NCI-H748 (cell line): ENCODE measurements at regions not wholly inside any gene's neighbourhood (a gene's known extent, or its start where the extent isn't known, plus 50 kb on each side); places are given as distances from the start of the nearest gene placed in this dataset.

Source experiments
- DNase-seq: peaks from one replicate; lab custom pipeline; 2025; ENCODE audit not compliant: unreplicated experiment; lab: John Stamatoyannopoulos, UW

DNA sequence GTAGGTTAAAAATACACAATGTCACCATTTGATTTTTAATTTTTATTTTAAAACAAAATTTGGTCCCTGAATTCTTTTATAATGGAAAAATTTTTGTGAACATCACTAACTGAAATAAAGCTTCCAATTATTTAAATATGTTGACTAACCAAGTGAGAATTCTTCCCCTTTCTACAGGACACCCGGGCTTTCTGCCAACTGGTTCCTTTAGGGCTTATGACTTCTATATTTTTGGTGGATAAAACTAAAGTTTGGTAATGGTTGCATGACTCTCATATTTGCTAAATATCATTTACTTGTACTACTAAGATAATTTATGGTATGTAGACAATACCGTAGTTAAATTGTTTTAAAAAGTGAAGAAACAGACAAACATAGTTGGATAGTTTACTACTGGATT, 291.0 kb upstream of the DOK6 start:
- DNase-seq, result no peak

DNA sequence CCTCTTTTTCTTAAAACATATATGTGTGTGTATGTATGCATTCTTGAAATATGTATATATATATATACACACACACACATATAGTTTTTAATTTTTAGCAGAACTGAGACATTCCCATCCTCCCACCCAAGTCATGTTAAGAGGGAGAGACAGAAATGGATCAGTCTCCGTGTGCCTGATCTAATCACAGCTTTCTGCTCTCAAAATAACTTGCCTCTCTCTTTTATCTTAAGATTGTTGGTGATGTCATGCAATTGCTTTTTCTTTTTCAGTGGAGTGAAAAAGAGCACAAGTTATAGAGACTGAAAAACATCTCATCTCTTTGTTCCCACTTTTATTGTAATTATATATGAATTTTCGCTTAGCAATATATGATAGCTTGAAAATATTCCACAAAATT, 279.9 kb upstream of the DOK6 start:
- DNase-seq, result no peak

DNA sequence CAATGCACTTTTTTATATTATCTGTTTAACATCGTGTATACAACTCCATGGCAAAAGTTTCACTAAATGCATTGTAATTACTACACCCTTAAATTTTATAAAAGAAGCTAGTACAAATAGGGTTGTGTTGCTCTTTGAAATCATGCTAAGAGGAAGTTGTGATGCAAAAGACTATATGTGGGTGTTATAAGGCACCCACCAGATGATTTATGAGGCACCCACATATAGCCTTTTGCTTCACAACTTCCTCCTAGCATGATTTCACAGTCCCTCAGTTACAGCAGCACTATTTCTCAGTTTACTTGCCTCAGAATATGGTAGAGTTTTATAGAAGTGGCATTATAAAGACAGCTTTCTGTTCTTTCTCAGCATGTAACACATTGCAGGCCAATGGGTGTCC, 277.3 kb upstream of the DOK6 start:
- DNase-seq, result no peak

DNA sequence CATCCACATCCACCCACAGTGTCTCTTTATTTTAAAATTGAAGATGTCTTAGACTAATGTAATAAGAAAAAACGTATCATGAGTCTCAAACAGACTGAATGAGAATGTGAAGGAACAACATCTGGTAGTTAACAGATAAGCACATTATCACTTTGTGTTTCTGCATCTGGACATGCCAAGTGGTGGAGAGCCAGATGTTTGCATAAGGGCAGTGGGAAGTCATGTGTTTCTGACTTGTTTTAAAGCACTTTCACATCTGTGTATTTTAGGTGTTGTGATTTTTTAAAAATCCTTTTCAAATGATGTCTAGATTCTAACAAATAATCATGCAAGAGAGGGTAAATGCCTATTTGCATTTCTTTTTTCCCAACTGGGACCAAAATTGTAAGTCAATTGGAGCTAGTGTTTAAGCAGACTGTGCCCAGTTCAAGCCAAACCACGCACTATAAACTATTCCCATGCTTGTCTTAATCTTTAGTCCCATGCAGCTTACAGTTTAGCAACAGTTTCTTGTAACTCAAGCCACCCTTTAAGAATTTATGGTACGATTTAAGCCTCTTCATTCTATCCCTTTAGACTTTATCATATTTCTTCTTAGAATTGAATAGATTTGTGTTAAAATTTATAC, 272.7 kb upstream of the DOK6 start:
- no peak for DNase-seq

DNA sequence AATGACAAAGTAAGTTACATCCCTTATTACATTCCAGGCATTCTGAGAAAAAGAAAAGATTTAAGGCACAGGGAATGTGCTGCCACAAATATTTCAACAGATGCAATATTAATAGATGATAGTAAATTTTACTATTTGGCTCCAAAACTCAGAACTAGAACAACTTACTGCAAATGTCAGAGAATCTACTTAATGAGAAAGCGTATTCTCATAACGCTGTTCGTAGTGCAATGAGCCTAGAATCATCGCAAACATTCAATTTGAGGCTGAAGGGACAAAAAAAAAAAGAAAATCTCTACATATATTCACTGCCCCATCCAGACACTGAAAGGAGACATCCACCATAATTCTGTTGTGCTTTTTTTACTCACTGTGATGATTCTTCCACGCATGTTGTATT, 272.1 kb upstream of the DOK6 start:
- DNase-seq, result no peak

DNA sequence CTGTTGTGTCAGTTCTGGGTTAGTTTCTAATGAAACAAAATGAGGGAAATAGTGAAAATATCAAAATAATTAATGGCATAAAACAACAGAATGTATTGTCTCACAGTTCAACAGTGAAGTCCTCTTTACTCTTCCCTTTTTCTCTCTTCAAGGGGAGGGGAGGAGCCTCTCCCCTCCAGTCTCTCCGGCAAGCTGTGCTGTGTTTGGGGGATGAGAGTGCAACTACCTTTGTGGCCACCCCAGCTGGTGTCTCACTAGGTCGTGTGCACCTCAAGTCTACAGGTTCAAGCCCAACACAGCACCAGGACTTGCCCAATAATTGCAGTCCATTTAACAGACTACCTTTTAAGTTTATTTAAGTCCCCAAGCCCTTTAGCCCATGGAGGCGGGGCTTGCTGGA, 271.7 kb upstream of the DOK6 start:
- DNase-seq, result no peak

DNA sequence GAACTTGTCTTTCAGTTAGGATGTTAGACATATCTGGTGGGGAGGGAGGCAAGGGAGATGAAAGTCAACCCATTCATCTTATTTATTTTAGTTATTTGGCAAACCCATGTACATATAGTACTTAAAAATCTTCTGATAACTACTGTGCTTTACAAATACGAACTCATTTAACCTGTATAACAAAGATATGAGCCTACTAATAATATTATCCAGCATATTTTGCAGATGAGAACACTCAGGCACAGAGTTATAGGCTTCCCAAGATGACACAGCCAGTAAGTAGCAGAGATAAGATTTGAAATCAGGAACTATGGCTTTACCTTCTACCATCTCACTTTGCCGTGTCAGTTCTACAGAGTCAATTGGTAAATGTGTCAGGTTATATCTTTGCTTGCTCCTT, 262.6 kb upstream of the DOK6 start:
- no peak for DNase-seq

DNA sequence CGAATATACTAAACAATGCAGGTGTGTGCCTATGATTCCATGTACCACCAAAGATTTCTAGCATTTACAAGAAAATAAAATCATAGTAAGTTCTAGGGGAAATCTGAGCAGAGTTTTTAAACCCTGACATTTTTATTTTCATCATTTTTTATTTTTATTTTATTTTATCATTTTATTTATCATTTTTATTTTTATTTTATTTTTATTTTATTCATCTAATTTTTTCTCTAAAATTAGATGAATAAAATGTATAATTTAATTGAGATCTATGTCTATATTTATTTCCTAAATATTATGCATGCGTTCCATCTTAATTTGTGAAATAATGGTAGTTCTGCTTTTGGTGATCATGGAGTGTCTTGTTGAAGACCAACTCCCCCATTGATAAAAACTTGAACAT, 257.6 kb upstream of the DOK6 start:
- DNase-seq, result no peak

DNA sequence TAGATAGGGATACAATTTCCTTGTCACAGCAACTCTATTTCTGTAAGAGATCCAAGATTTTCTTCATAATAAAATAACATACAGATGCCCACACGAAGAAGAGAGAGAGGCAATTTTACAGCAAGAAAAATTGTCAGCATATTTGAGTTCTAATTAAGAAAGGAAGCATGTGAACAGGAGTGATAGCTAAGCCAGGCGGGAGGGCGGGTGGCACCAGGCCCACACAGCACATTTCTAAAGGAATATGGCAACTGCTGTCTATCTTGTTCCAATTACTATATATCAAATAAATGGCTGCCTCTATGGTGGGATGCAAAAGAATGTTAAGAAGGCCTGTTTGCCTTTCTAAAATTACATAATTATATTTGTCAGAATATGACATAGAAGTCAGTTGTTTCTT, 248.3 kb upstream of the DOK6 start:
- no peak for DNase-seq

DNA sequence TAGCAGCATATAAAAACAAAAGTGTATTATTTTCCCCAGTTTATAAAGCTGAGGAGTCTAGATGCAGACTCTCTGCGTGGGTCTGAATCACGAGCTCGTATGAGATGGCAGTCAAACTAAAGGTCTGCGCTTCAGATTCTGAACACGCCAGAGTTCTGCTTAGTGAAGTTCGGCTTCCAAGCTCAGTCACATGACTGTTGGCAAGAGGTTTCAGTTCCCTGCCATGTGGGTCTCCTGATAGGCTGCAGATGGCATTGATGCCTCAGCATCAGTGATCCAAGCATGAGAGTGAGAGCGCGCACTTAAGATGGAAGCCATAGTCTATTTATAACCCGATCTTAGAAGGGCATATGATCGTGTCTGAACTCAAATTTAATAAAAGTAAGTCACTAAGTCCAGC, 242.8 kb upstream of the DOK6 start:
- DNase-seq, result no peak

DNA sequence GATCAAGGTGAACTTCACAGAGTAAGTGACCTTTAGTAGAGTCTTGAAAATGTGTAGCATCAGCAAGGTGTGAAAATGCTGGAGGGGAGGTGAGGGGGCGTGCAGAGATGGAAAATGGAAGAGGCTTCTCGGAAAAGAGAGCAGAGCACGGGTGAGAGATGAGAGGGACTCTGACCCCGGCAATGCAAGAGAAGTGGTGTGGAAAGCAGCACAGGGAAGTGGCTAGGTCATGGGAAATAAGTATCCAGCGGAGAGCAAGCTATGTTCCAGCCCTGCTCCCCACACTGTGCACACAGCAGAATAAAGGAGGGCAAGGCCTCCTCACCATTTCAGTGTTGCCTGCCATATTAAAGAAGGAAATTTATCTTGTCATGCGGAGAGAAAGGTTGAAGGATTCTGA, 241.7 kb upstream of the DOK6 start:
- no peak for DNase-seq

DNA sequence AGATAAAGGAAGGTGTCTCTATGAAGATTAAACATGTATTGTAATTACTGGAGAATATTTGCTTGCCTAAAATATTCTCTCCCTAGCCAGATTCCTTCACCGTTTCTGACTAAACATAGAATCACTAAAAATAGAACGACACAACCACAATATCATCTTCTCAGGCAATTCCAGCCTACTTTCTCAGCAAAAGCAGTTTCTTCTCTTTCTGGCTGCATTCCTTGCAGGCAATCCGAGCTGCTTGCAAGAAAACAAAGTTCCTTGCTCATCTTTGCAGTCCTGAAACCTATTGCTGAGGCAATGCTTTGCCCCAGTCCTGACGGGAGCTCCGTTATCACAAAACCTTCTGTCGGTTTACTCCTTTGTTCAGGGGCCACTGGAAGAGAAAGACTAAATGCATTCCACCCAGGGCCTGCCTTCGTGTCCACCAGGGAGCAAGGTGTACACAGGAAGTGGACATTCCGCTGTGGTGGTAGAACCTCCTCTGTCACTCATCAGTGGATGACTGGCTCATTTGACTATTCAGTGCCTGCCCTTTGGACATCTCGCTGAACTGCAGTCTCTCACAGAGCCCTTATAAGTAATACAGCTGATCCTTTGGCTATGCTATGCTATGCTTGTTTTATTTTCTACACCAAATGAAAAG, 239.2 kb upstream of the DOK6 start:
- DNase-seq, result no peak

DNA sequence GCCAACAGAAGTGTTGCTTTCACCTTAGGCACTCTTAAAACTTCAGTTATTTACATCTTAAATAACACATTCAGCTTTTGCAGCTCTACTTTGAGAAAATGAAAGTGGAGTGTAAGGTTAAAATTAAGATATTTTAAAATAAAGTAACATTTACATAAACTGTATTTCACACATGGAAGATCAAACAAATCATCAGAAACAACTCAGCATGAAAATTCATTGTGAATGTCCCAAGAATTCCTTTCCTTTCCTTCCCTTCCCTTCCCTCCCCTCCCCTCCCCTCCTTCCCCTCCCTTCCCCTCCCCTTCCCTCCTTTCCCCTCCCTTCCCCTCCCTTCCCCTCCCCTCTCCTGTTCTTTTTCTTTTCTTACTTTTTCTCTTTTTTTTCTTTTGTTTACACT, 238.0 kb upstream of the DOK6 start:
- no peak for DNase-seq

DNA sequence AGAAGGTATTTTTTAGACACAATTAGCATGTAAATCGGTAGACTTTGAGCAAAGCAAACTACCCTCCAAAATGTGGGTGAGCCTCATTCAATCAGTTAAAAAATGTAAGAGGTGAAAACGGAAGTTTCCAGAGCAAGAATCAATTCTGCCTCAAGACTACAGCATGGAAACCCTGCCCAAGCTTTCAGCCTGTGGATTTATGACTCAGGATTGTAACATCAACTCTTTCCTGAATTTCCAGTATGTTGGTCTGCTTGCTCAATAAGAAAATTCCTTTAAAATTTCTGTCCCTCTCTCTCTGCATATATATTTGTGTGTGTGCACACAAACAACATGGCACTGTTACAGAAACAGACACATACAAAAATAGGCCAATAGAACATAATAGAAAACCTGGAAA, 228.6 kb upstream of the DOK6 start:
- DNase-seq, result no peak

DNA sequence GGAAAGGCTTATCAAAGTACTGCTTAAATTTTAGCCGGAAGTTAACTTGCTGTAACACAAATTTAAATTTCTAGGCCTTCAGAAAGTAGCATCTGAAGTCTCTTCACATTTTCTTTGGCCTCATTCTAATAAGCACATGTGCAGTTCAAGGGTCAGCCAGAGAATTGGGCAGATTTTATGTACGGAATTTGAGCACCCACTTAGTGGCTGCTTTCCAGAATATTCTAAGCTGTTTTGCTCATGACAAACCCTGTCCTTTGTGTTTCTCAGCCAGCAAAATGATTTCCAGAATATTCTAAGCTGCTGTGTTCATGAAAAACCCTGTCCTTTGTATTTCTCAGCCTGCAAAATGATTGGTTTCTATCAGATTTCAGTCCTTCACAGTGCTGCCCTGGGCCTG, 225.0 kb upstream of the DOK6 start:
- no peak for DNase-seq

DNA sequence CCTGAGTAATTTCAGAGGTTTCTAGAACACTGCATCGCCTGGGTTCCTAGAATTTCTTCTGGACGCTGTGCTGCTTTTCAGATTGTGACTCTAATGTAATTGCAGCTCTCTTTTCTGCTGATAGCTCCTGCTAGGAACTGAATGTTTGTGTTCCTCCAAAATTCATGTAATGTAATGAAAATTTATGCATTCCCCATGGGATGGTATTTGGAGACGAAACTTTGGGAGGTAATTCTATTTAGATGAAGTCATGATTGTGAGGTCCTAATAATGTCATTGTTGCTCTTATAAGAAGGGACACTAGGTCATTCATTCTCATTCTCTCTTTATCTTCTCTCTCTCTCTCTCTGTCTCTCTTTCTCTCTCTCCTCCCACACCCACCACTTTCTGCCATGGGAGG, 223.9 kb upstream of the DOK6 start:
- no peak for DNase-seq

DNA sequence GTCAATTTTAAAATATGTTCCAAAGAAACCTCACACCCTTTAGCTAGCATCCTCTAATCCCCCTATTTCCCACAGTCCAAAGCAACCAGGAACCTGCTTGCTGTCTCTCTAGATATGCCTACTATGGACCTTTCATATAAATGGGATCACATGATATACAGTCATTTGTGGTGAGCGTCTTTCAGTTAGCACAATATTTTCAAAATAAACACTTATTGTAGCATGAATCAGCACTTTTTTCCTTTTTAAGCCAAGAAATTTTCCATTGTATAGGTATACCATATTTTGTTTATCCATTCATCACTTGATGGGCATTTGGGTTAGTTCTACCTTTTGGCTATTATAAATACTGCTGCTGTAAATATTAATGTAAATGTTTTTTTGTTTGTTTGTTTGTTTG, 223.0 kb upstream of the DOK6 start:
- DNase-seq, result no peak

DNA sequence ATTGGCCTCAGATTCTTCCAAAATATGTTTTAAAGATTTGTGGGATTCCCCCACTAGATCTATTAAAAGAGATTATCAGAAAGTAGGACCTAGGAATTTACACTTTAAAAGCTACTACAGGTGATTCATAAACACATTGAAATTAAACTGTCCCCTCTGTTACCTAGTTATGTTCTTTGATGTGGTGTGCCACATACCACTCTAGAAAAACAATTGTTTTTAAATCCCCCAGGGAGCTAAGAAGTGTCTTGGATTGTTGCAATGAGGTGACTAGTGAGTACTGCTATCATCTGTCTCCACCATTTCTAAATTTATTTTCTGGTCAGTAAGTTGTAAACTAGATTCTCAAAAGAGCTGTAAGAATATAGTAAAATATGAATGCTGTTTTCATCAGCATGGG, 214.5 kb upstream of the DOK6 start:
- no peak for DNase-seq

DNA sequence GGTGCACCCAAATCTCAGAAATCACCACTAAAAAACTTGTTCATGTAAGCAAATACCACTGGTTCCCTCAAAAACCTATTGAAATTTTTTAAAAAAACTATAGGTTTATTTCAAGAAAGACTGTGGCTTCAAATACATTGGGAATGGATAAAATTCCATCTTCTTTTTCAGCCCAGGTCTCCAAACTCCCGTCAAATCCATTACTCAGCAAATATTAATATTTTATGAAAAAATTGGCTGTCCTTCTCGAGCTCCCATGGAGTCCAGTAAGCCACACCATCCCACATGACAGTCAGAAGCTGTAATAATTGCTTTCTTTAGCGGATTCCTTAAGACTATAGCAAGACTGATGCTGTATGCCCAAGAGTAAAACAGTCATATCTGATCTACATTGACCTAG, 204.4 kb upstream of the DOK6 start:
- no peak for DNase-seq

DNA sequence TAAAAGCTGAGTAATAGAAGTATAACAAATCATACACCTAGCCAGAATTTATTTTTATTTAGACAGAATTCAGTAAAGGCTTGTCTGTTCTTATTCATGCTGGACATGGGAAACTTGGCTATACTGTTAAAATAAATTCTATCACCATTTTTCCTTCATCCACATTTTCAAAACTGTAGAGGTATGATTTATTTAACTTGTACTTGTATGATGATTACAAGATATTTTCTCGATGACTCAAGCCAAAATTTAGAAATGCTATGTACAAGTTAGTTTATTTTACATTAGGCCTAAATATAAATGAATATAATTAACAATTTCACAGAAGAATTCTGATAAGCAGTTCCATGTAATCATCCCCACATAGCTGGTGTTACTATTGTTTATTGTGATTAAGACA, 194.8 kb upstream of the DOK6 start:
- DNase-seq, result no peak

DNA sequence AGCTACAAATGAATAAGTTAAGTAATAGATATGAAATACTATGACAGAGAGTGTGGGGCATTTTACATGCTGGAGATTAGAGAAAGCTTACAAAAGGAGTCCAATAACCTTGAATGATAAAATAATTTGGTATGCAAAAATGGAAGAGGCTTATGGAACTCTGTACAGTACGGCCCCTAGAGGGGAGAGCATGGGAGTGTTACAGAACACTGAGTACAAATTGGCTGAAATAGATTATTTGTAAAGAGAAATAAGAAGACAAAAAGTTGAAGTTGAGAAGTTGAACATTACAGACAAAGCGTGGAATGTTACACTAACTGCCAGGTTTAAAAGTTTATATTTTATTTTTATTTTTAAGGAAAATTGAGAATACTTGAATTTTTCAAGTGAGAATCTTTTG, 192.1 kb upstream of the DOK6 start:
- DNase-seq, result no peak

DNA sequence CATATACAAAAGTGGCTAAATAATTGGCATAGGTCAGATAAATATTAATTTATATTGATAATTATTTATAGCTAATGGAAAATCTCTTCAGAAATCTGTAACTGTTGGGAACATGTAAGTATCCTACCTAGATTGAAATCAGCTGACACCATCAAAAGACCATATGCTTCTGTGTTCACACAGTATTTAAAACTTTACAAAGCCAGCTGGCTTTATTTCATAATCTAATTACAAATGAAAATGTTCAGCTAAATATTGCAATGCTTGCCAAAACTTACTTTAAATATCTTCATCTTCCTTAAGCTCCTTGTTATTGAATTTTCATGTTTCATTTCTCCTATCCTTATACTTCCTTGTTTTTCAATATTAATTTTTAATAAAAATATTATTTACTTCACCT, 190.9 kb upstream of the DOK6 start:
- no peak for DNase-seq

DNA sequence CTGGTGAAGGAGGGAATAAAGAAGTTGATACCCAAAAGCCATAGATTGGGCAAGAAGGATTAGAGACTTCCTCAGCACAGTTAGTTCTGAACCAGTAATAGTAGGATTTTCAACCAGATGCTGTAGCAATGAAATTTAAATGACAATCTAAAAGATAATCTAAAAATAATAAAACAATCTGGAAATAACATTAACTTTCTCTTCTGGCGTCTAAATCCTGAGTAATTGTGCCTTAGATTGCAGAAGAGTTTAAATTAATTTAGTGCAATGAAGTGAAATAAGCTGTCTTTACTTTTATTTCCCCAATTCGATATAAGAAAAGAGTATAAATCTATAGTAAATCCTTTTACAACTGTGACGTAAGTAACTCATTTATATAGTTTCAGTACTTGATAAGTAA, 186.8 kb upstream of the DOK6 start:
- DNase-seq, result no peak
